ENCODE measurements at regions not wholly inside any gene's neighbourhood (a gene's known extent, or its start where the extent isn't known, plus 50 kb on each side); places are given as distances from the start of the nearest gene placed in this dataset.
"Not testable (repeated sequence)": the region's sequence is repeated elsewhere in the genome, so short reads cannot be mapped to it uniquely, and the experiment has no call there.

DNA sequence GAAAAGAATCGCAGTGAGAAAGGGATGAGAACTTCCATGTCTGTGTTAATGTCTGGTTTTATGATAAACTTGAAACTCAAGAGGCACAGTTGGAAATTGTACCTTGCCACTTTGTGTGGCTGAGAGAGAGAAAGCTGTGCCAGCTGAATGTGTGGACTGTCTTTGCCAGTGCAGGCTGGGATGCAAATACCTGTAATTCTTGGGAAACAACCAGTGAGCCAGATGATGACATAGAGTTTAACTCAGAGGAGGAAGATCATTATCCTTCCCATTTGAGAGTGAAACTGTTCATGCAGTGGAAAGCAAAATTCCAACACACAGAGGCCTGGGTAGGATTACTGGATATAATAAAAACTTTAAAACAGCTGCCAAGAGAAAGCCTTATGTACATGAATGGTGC, 141.5 kb upstream of the NPAP1 start:
- DNase-seq, result not testable (repeated sequence)

DNA sequence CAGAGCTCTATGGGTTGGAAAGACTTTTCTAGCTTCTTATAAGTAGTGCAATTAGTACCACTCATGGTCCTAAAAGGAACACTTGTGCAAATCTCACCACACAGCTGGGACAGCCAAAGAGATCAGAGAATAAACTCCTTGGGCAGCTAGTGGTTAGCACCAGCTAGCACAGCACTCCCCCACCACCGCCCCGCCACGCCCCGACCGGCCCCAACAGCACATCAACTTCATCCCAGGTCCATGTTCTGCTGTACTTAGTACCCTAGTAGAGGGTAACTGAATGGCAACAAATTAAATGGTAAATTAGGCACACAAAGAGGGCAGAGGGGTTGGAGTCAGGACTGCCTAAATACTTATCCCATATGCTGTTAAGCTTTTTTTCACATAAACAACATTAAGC, 118.3 kb upstream of the NPAP1 start:
- not testable (repeated sequence) for DNase-seq

DNA sequence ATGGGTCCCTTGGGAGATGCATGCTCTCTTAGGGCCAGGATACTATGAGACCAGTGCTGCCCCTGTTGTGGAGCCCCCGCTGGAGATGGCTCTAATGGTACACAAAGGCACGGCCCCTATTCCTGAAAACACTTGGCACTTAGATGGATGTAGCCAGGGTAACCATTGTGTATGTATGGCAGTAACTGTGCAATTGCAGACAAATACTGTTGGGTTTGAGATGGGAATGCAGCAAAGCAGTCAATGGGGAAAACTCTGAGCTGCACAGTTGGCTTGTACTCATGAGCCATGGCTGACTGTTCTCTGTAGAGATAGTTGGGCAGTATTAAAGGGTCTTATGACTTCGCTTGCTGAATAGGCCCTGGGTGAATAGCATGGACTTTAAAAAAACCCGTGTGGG, 67.9 kb upstream of the NPAP1 start:
- DNase-seq, result no peak

DNA sequence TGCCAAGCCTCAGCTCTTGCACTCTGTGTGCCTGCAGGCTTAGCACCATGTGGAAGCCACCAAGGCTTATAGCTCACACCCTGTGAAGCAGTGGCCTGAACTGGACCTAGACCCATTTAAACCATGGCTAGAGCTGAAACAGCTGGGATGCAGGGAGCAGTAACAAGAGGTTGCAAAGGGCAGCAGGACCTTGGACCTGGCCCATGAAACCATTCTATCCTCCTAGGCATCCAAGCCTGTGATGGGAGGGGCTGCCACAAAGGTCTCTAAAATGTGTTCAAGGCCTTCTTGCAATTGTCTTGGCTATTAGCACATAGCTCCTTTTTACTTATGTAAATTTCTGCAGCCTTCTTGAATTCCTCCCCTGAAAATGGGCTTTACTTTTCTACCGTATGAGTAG, 57.9 kb upstream of the NPAP1 start:
- no peak for DNase-seq

DNA sequence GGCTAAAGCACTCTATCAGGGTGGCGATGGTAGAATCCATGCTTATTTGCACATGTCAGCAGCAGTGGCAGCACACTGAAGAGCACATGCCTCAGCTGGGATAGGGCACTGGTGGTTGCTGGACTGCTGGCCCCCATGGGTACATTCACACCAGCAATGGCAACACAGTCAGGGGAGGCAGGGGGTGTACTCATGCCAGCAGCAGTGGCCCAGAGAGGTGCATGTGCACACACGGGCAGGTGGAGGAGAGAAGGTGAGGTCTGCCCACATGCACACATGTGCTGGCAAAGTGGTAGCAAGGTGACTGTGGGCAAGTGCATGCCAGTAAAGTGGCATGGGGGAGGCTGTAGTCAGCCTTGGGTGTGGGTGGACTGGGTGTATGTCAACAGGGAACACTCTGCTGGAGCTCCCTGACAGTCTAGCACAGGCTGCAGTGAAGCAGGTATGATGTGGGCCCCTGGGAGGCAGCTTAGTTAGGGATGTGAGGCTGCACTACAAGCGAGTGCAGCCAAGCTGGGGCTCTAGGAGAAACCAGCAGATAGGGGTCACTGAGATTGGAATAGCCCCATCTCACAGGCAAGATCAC, 53.9 kb upstream of the NPAP1 start:
- no peak for DNase-seq
